NCI-H128 (cell line): ENCODE measurements at regions not wholly inside any gene's neighbourhood (a gene's known extent, or its start where the extent isn't known, plus 50 kb on each side); places are given as distances from the start of the nearest gene placed in this dataset.
"Not testable (repeated sequence)": the region's sequence is repeated elsewhere in the genome, so short reads cannot be mapped to it uniquely, and the experiment has no call there.

ENCODE experiments used
- DNase-seq: peaks from one replicate; lab custom pipeline; 2025; ENCODE audit not compliant: unreplicated experiment; lab: John Stamatoyannopoulos, UW

DNA sequence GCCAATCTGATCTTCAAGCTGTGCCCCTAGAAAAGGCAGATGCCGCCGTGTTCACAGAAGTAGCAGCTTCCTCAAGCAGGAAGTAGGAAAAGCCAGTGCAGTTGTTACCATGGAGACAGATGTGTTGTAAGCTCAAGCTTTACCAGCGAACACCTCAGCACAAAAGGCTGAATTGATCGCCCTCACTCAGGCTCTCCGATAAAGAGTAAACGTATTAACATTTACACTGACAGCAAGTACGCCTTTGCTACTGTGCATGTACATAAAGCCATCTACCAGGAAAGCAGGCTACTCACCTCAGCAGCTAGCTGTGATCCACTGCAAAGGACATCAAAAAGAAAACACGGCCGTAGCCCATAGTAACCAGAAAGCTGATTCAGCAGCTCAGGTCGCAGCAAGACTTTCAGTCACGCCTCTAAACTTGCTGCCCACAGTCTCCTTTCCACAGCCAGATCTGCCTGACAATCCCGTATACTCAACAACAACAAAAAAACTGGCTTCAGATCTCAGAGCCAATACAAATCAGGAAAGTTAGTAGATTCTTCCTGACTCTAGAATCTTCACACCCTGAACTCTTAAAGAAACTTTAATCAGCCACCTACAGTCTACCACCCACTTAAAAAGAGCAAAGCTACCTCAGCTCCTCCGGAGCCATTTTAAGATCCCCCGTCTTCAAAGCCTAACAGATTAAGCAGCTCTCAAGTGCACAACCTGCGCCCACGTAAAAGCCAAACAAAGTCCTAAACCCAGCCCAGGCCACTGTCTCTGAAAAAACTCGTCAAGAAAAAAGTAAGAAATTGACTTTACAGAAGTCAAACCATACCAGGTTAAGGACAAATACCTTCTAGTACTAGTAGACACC, 160.0 kb downstream of the DEFB131A start:
- not testable (repeated sequence) for DNase-seq

DNA sequence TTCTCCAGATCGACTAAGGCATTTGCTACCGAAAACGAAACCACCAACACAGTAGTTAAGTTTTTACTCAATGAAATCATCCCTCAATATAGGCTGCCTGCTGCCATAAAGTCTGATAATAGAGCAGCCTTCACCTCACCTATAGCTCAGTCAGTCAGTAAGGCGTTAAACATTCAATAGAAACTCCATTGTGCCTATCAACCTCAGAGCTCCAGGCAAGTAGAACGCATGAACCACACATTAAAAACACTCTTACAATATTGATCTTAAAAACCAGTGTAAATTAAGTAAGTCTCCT, 160.6 kb downstream of the DEFB131A start:
- DNase-seq: not testable (repeated sequence)

DNA sequence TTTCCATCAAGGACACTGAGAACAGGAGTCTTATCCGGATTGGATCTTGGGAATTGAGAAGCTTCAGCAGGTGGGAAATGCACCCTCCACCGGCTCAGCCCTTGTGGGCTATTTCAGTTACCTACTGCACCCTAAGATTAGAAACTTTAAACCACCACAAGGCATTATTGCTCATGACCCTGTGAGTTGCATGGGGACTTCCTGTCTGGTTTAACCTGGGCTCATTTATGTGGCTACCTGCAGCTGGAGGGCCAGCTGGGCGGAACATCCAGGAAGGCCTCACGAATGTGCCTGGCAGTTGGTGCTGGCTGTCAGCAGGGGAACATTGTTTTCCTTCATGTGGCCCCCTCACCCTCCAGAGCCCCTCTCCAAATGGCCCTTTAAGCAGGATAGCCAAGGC, 164.1 kb downstream of the DEFB131A start:
- no peak for DNase-seq

DNA sequence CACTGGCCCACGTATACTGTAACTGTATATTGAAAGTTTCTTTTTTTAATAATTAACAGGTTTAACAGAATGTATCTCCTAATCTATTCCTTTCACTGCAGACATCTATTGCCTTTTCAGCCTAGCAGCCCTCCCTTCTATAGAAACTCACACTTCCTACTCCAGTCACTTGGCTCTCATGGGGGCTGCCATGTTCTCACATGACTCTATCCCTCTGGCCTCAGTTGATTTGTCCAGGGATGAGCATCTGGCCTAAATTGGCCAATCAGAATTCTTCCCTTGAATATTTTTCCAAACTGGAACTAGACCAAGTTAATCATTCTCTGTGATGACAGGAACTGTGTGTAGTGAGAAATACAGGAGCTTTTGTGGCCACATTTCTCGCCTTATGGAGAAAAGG, 166.1 kb downstream of the DEFB131A start:
- DNase-seq: not testable (repeated sequence)

DNA sequence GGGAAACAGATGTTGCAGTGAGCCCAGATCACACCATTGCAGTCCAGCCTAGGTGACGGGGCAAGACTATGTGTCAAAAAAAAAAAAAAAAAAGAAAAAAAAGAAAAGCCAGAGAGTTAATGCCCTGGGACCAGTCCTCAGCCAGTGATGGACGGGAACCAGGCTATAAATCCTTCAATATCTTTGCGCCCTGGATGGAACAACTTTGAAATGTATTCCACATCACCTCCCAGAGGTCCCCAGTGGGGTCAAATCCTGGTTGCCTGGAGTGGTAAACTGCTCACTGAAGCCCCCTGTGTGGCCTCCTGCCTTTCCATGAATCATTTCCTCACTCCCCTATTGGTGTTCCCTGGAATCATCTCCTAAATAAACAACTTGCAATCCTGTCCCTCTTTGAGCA, 166.9 kb downstream of the DEFB131A start:
- DNase-seq: no peak

DNA sequence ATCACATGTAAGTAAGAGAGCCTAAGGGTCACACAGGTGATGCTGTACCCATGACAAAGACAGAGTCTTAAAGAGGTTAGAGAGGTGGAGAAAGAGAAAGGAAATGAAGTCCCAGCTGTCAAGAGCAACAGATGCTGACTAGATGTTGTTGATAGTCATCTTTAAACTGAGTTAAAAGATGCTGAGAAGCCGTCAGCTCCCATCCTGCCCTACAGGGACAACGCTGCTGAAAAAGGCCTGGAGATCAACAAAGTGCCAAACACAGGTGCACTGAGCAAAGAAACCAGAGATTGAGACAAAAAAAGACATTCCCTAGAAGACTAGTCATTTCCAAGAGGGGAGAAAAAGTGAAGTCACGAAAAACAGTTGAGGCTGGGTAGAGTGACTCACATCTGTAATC, 145.0 kb upstream of the DRD5 start:
- DNase-seq: not testable (repeated sequence)

DNA sequence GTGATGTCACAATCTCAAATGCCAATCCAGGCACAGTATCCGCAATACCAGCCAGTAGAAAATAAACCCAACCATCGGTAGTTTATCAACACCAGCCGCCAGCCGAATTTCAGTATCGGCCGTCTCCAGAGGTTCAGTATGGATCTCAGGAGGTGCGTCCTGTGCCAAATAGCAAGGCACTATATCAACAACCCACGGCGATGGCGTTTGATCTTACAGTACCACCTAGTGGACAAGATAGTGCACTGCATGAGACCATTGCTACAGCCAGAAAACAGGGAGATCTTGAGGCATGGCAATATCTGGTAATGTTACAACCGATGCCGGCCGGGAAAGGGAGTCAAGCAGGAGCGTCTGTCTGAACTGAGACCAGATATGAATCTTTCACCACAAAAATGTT, 121.8 kb upstream of the DRD5 start:
- not testable (repeated sequence) for DNase-seq

DNA sequence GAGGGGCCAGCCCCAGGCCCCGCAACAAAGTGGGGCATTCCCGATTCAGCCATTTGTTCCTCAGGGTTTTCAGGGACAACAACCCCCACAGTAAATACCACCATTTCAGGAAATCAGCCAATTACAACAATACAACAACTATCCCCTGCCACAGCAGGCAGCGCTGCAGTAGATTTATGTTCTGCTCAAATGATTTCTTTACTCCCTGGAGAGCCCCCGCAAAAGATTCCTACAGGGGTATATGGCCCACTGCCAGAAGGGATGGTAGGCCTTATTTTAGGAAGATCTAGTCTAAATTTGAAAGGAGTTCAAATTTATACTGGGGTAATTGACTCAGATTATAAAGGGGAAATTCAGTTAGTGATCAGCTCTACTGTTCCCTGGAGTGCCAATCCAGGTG, 120.5 kb upstream of the DRD5 start:
- DNase-seq: not testable (repeated sequence)

DNA sequence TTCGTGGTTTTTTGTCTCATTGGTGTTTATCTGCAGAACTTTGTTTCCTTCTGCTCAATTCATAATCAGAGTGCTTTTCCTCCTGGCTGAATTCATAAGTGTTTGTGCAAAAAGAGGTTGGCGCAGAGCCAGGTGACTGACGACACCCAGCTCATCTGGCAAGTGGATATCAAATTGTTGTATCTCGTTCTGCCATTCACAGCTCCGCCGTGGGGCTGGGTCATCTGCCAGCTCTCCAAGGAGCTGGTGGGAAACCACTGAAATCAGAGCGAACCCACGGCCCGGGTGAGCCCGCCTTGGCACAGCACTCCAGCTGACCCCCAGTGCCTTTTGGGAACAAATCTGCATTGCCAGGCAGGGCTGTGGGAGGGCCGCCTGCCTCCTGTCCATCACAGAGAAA, 110.7 kb upstream of the DRD5 start:
- DNase-seq: peak; percentile 39

DNA sequence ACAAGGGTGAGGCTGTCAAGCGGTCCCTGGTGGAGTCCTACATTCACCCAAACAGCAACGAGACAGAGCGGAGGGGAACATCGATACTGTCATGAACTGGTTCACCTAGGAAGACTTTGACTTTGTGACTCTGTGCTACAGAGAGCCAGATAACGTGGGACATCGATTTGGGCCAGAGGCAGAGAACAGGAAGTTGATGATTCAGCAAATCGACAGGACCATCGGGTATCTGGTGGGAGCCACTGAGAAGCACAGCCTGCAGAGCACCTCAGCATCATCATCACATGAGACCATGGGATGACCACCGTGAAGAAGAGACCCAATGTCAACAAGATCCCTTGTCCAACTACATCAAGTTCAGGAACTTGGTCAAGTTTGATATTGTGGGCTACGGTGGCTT, 104.1 kb upstream of the DRD5 start:
- not testable (repeated sequence) for DNase-seq

DNA sequence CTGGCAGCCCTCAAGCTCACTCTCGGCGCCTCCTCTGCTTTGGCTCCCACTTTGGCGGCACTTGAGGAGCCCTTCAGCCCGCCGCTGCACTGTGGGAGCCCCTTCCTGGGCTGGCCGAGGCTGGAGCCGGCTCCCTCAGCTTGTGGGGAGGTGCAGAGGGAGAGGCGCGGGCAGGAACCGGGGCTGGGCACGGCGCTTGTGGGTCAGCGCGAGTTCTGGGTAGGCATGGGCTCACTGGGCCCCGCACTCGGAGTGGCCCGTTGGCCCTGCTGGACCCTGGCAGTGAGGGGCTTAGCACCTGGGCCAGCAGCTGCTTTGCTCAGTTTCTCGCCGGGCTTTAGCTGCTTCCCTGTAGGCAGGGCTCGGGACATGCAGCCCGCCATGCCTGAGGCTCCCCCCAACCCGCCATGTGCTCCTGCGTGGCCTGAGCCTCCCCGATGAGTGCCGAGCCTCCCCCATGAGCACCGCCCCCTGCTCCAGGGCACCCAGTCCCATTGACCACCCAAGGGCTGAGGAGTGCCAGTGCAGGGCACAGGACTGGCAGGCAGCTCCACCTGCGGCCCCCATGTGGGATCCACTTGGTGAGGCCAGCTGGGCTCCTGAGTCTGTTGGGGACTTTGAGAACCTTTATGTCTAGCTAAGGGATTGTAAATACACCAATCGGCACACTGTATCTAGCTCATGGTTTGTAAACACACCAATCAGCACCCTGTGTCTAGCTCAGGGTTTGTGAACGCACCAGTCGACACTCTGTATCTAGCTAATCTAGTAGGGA, 101.5 kb upstream of the DRD5 start:
- no peak for DNase-seq

DNA sequence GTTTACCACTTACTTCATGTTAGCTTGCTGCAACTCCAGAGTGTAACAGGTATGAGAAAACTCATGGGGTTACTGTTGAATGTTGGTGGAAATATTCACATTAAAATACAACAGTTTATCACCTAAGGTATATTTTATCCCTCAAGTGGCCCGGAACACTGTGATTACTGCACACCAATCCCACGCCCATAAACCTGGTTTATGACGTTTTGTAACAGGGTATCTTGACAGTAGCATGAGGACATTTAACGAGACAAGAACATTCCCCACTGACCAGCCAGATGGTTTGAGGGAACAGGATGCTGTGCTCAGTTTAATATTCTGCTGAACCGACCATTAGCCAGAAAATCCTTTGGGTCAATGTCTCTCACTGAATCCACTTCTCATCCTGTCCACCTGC, 98.3 kb upstream of the DRD5 start:
- not testable (repeated sequence) for DNase-seq

DNA sequence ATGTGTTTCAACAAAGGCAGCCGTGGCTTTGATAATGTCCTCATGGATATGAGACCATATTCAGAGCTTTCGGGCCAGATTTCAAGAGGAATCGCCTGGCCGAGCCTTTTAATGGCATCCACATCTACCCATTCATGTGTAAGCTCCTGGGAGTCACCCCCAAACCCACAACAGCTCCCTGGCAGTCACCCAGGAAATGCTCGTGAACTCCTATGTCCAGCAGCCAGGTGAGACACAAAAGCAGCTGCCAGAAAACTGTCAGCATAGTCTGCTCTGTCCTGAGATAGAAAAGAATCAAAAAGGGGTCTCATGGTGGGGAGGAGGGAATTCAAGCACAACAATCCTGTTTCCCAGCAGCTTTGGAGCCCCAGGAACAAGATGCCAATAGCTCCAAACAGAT, 96.4 kb upstream of the DRD5 start:
- not testable (repeated sequence) for DNase-seq

DNA sequence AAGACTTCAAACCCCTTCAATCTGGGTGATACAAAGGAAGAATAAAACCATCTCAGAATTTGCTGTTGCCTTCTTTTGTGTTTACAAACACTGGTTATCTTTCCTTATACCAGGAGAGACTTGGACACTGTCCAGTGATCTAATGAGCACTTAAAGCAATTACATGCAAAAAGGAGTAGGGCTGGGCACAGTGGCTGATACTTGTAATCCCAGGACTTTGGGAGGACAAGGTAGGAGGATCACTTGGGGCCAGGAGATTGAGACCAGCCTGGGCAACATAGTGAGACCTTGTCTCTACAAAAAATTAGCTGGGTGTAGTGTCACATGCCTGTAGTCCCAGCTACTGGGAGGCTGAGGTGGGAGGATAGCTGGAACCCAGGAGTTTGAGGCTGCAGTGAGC, 95.7 kb upstream of the DRD5 start:
- no peak for DNase-seq

DNA sequence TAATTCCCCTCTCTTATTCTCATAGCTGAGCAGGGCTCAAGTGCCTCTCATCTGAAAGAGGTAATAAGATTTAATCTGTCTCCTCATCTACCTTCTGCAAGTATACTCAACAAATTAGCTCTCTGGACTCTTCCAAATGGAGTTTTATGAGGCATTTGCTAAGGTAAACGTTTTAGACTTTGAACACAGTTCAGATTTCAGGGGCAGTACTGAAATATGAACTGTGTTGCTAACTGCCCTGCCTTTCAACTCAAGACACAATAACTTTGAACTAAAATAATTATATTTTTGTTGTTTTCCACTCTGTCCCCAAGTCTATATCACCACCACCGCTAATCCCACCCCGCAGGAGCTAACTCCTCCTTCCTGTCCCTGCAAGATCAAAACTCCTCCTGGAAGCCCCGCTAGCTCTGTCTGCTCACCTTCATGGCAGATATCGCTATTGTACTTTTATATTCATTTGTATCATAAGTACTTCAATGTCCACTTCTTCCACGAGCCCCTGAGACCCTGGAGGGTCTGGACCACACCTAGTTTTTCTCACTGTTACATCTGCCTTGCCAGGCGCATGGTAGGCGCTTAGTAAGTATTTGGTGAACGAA, 90.7 kb upstream of the DRD5 start:
- DNase-seq: not testable (repeated sequence)

DNA sequence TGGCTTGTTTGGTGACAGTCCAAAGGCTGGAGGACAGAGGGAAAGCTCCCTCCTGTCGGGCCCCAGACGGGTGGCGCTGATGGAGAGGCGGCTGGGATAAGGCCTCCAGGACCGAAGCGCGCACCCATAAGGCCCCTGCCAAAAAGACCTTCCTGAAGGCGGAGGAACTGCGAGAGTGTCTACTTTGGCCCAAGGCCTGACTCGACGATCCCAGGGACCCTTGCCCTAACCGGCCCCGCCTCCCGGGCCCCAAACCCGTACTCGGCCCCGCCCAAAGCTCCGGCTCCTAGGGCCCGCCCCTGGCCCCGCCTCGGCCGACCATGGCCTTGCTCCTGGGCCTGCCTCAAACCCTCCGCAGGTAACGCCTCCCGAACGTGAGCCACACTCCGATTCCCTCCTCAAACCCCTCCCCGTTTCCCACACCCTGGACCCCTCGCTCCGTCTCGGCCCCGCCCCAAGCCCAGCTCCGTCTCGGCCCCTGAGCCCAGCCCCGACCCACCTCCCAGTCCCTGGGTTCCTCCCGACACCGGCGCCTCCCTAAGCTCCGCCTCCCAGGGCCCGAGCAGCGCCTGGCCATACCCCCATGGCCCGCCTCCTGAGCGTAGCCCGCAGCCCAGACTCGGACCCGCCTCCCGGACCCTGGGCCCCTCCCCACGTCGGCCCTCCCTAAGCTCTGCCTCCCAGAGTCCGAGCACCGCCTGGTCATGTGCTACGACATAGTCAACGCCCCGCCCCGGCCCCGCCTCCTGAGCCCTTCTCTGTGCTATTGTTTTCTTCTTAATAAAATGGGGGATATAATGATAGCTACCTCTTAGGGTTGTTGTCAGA, 90.0 kb upstream of the DRD5 start:
- peak; percentile 56 for DNase-seq

DNA sequence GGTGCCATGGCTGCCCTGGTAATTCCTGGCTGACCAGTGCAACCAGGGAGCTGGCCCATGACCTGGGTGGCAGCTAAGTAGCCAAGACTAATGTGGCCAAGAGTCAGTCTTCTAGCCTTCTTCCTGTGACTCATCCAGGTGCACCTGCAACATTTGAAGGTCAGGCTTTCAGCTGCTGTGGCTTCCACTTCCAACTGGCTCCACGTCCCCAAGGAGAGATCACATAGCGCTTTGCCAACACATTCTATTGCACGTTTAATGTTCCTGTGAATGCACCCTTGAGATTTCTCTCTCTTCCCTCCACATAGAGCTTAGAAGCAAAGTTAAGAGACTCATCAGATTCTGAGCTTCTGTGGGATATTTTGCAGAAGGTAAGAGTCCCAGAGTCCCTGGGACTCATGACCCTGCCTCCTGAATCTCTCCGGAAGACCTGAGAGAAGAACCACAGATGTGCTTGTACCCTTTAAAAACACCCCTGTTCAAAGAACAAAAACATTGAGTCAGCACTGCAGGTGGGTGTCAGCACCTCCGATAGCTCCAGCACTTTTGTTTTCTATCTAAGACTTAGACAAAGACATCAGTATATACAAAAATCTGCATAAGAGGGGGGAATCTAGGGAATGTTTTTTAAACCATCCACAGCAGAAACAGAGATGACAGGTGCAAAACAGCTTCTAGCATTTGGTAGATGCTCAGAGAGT, 88.5 kb upstream of the DRD5 start:
- not testable (repeated sequence) for DNase-seq

DNA sequence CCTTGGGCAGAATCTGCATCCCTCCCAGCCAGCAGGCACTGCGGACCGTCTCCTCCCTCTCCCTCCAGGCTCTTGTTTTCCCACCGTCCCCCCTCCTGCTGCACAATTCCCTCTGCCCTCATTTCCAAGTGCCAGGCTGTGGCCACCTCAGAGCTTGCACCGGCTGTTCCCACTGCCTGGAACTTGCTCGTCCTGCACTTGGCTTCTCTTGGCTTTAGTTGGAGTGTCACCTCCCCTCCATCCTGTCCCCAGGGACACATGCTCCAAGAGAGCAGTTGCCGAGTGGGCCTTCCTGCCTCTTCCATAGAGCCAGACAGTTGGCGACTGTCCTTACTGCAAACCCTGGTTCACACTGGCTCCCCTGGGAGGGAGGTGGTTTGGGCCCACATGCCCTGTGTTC, 87.0 kb upstream of the DRD5 start:
- DNase-seq: not testable (repeated sequence)

DNA sequence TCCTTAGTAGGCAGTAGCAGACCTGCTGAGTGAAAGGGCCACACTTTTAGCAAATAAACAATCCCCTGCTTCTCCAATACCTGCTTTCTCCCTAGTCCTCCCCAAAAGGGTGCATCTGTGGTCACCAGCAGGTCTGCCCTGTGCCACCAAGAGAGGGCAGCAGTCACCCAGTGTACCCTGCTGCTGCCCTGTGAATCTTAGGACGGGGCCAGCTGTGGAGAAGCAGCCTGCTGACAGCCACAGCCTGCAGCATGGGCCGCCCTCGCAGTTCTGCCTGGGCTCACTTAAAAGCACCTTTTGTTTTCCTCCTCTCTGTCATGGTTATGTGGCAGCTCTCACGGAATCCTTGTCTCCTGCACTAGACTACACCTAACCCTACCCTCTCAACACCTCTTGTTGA, 85.4 kb upstream of the DRD5 start:
- DNase-seq: not testable (repeated sequence)

DNA sequence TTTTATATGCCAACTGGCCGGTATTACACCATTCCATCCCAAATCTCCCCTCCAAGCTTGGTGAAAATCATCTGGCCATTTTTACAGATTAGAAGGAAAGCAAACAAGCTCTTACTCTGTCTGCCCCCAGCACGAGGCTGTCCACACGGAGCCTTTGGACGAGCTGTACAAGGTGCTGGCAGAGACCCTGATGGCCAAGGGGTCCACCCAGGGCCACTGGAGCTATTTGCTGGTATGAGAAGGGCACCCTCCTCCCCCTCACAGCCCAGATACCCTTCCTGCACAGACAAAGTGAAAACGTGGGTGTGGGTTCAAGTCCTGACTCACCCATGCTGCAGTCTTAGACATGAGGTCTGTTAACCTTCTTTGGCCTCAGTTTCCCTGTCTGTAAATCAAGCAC, 84.9 kb upstream of the DRD5 start:
- not testable (repeated sequence) for DNase-seq
